Stimulated activated CD8-positive, alpha-beta memory T cell treated with anti-CD3 and anti-CD28 coated beads, Interleukin-7, amount 100 ng/mL, for 48 hours (primary cell): ENCODE measurements at regions not wholly inside any gene's neighbourhood (a gene's known extent, or its start where the extent isn't known, plus 50 kb on each side); places are given as distances from the start of the nearest gene placed in this dataset.

Experiments used
- DNase-seq, 2 donors: peaks; one replicate each; pipeline ENCODE4 v3.0.0-alpha.2; 2020; ENCODE audit warnings: low read depth in 1 of 2; ENCODE audit errors: extremely low read depth in 1 of 2

GRCh38 chr2:5036256-5036655 lies 655.9 kb upstream of the SOX11 start:
- no peak for DNase-seq

DNA sequence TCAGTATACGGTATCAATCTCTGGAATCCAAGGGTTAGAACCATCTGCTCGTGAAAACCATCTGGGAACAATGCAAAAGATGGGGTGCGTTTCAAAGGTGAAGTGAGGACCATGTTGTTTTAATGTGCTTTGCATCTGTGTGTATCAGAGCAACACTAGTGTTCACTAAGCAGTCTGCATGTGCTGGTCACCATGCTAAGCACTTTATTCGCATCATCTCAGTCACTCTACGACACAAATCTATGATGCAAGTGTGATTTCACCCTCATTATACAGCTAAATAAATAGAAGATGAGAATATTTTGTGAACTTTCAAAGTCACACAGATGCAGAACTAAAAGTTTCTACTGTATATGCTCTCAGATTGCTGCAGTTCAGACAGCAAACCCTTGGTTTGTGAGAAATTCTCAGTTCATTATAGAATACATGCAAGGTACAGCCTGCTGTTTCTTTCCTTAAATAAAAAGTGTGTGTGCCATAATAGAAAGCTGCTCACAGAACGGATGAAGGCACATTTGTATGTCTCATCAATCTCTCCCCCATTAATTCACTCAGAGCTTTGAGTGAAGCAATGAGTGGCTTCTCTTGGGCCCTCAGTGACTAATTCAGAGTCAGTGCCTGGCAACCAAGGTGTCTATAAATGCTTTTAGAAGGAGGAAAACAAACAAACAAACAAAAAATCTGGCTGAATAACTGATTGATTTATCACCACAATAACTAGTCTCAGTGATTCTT lies 652.8 kb upstream of the SOX11 start:
- no peak for DNase-seq

- DNase-seq: no peak
Measured at GRCh38 chr2:5040571-5040970, 651.6 kb upstream of the SOX11 start.

DNA sequence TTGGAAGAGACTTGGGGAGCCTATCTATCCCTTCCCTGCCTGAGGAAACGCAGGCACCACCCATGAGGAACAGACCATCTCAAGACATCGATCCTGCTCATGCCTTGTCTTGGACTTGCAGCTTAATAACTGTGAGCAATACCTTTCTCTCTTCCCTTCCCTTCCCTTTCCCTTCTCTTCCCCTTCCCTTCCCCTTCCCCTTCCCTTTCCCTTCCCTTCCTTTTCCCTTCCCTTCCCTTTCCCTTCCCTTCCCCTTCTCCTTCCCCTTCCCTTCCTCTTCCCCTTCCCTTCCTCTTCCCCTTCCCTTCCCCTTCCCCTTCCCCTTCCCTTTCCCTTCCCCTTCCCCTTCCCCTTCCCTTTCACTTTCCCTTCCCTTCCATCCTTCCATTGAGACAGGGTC lies 650.7 kb upstream of the SOX11 start:
- no peak for DNase-seq

DNA sequence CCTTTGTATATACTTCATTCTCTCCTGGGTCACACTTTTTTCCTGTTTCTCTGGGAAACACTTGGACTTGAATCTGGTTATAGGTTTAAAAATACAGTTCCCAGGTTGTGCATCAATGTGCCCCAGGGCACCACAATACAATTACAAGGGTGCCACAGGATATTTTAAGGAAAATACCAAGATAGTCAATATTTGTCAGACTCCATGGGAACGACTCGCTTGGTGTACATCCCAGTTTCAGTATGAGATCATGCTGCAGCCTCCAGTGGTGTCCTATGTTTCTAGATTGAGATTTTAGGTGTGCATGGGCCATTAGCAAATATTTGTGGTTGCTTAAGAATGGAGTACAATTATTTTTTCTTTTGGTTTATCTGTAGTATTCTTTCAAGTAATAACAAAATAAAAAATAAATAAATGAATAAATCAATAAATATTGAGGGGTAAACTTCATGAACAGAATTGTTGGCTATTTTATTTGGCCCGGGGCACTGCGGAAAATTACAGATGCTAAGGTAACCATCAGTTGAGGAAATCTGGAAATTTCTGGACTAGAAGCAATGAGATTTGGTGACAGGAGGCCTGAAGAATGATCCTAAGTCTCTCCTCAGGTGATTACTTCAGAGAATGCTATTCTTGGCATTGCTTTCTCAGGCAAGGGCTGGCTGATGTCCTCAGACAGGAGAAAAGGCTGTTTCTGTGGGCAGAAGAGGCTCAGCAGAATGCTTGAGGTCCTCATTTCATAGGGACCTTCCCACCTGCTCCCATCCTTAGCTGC lies 649.3 kb upstream of the SOX11 start:
- DNase-seq: no peak

- DNase-seq: no peak
Measured at GRCh38 chr2:5051300-5051699, 640.9 kb upstream of the SOX11 start.

DNA sequence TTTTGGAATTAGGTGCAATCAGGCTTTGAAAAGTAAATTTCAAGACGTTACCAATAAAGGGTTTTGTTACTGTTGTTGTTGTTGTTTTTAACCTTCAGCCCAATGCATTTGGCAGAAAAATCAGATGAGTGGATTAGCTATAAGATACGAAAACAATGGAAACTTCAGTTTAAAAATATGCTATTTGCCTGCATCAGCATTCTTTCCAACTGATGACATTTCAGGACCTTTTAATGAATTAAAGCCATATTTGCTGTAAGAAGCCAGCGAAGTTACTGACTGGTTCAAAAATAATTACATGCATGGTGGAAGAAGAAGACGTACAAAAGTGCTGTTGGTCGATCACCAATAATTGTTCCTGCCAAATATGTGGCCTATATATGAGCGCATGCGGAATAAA lies 639.3 kb upstream of the SOX11 start:
- DNase-seq: no peak

GRCh38 chr2:5057891-5058351 lies 634.3 kb upstream of the SOX11 start:
- no peak for DNase-seq

DNA sequence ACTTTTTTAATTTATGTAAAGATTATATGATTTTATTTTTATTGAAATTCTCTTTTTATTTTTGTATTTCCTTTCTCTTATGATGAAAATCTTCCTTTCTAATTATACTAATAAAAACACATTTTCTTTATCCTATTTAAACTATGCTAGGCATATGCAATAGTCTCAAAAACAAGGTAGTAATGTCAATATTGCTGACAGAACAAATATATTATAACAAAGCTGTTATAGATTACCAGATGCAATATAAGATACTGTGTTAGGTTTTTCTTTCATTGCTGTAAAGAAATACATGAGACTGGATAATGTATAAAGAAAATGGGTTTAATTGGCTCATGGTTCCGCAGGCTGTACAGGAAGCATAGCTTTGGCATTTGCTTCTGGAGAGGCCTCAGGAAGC lies 631.2 kb upstream of the SOX11 start:
- DNase-seq: no peak

DNA sequence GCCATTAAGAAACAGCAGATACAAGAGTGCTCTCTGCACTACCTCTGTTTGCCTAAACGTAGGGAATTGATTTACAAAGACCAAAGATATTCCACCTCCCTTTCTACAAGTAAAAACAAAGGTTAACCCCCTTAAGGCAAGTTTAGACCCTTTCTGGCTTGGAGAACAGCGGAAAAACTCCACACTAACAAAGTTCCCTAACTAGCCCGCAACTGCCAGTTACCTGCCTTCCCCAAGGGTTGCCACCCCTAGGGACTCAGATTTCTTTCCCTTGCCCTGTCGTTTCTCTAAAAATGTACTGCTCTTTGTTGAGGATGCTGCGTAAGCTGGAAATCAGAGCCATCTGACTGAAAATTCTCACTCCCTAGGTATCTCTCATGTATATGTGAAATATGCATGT lies 627.5 kb upstream of the SOX11 start:
- no peak for DNase-seq

DNA sequence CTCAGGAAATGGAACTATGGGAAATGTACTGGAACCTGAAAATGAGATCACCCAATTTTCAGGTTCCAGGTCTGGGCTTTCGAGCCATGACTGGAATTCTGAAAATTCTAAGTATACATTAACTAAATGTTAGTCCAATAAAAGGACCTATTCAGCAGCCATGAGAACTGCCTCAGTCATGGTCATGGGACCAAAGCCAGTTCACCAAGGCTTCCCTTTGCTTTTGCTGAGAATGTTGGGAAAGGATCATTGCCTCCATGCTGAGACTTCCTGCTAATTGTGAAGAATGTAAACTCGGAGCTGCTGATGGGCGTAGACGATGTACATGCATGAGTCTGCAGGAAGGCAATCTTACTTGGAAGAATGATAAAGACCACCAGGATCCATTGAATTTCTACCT lies 624.4 kb upstream of the SOX11 start:
- no peak for DNase-seq

DNA sequence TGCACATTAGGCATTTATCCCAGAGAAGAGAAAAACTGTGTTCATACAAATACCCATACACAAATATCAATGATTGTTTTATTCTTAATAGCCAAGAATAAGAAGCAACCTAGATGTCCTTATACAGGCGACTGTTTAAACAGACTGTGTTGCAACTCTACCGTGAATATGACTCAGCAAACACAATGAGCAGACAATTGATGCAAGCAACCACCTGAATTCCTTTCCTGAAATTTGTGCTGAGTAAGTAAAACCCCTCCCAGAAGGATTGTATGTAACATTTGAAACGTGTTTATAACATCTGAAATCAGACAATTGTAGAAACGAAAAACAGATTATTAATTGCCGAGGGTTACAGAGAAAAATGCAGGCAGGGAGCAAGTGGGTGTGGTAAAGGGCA lies 621.9 kb upstream of the SOX11 start:
- no peak for DNase-seq

DNA sequence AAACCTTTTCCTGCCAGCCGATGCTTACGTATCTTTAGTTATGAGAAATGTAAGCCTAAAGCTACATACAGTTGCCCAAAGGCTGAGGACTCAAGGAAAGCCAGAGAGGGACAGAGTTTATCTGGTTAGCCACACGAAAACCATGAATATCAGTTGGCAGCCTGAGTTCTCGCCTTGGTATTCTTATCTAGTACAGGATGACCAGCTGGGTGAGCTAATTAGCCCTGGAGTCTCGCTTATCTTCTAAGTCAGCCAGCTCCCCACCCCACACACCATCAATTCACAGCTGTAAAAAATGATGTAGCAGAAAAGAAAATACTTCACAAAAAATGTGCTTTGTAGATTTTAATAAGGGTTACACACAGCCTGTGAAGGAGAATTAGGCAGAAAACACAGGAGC lies 617.5 kb upstream of the SOX11 start:
- no peak for DNase-seq

- no peak for DNase-seq
Measured at GRCh38 chr2:5076599-5076998, 615.6 kb upstream of the SOX11 start.

DNA sequence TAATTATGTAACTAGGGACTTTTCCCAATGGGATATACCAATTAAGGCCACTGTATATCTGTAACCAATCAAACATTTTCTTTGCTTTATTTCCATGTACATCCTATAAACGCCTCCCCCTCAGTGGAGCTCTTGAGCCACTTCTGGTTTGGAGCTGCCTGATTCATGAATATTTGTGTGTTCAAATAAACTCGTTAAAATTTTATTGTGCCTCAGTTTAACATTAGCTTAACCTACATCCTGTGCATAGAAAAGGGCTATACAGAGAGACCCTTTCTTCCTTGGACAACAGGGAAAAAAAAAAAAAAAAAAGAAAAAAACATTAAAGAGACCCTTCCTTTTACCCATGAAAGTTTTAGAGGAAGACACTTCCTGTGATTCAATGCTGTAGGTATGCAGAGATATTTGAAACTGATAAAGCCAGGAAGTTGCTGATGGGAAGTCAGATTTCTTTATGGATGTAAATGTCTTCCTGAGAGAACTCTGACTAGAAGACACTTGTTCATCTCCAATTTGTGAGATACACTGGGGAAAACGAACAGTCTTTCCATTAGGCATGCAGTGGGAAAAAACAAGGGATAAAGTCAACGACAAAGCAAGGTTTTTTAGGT lies 614.6 kb upstream of the SOX11 start:
- no peak for DNase-seq

DNA sequence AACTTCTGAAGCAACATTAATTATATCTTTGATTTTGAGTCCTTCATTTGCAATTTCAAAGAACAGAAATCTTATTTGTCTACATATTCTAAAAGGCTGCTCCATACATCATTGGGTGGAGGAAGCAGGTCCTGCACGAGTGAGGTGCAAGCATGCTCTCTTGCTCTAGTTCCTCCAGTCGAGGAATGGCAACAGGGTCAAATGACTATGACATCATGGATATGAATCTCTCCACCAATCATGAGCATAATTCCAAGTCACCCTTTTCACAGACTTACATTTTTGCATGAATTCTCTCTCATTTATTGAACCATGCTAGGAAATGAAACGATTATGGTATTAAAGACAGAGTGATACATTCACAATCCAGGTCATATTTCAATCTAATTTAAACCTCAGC lies 608.8 kb upstream of the SOX11 start:
- DNase-seq: no peak

GRCh38 chr2:5089409-5089808 lies 602.8 kb upstream of the SOX11 start:
- DNase-seq: no peak

- DNase-seq: no peak
Measured at GRCh38 chr2:5093056-5093455, 599.1 kb upstream of the SOX11 start.

DNA sequence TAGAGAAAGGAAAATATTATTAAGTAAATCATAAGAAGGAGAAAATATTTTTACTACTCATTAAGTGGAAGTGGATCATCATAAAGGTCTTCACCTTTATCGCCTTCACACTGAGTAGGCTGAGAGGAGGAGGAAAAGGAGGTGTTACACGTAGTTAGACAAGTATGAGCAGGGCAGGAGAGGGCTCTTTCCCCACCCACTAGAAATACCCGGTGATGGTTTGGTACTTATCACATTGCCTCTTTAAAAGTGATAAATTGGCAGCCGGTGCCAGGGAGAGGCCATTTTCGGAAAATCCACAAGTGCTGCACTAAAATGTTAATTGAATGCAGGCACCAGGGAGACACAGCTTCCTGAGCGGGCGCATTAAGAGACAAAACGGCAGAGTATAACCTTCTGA lies 598.7 kb upstream of the SOX11 start:
- no peak for DNase-seq

DNA sequence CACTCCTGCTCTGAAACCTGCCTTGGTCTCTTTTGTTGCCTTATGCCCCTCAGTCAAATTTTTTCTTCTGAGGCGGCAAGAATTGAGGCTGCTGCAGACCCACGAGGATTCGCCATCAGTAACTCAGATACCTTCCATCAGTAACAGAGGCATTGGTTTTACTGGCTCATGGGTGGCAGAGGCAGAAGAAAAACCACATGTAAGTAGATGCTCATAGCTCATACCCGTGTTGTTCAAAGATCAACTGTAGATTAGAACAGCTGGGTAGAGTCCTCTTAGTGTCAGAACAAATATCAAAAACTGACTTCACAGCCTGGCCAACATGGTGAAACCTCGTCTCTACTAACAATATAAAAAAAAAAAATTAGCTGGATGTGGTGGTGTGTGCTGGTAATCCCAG lies 598.0 kb upstream of the SOX11 start:
- DNase-seq: no peak

DNA sequence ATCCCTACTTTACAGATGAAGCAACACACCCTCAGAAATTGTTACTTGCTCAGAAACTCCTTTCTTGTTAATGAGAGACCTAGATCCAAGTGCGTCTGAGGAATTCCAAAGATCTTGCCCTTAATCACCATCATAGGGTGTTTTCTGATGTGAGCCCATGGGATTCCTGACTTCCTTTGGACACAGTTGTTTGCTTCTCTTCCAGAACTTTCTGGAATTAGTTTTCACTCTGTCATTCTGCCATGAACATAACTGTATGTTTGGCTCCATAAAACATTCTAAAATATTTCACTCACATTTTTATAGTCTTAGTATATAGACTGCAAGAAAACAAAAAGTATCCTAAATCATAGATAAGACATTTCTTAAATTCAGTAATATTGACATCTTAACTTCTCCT lies 593.9 kb upstream of the SOX11 start:
- DNase-seq: no peak

- no peak for DNase-seq
Measured at GRCh38 chr2:5102823-5103222, 589.4 kb upstream of the SOX11 start.
